H1 (cell line): ENCODE measurements at regions not wholly inside any gene's neighbourhood (a gene's known extent, or its start where the extent isn't known, plus 50 kb on each side); places are given as distances from the start of the nearest gene placed in this dataset.

Experiments used
- PHF8 ChIP-seq: fragments of 200-600 bp; sonication (generic); conservative IDR thresholded peaks from 2 replicates; pipeline ENCODE4 v1.7.1; 2012; ENCODE audit warnings: low read depth, mild to moderate bottlenecking, inconsistent platforms, low read length, moderate library complexity
- TF ChIP-seq, protein P1 (sequence below): IDR thresholded peaks from 2 replicates; pipeline ENCODE4 v1.6.1; 2011; ENCODE audit warnings: low read depth, mild to moderate bottlenecking, low read length; ENCODE audit not compliant: insufficient read depth

DNA sequence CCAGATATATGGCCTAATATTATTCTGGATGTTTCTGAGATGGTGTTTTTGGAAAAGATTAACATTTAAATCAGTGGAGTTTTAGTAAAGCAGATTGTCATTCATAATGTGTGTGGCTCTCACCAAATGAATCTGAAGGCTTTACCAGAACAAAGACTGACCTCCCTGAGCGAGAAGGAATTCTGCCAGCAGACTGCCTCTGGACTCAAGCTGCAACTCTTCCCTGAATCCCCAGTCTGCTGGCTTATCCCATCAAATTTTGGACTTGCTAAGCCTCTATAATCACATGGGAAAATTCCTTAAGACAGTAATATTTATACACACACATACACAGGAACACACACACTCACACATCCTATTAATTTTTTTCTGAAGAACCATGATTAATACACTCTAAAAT, 102.3 kb downstream of the FAM174B start (continued):
- no peak for TF ChIP-seq PHF8
- TF ChIP-seq, protein P1, sequence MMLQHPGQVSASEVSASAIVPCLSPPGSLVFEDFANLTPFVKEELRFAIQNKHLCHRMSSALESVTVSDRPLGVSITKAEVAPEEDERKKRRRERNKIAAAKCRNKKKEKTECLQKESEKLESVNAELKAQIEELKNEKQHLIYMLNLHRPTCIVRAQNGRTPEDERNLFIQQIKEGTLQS: no peak
